ENCODE measurements at regions not wholly inside any gene's neighbourhood (a gene's known extent, or its start where the extent isn't known, plus 50 kb on each side); places are given as distances from the start of the nearest gene placed in this dataset.

DNA sequence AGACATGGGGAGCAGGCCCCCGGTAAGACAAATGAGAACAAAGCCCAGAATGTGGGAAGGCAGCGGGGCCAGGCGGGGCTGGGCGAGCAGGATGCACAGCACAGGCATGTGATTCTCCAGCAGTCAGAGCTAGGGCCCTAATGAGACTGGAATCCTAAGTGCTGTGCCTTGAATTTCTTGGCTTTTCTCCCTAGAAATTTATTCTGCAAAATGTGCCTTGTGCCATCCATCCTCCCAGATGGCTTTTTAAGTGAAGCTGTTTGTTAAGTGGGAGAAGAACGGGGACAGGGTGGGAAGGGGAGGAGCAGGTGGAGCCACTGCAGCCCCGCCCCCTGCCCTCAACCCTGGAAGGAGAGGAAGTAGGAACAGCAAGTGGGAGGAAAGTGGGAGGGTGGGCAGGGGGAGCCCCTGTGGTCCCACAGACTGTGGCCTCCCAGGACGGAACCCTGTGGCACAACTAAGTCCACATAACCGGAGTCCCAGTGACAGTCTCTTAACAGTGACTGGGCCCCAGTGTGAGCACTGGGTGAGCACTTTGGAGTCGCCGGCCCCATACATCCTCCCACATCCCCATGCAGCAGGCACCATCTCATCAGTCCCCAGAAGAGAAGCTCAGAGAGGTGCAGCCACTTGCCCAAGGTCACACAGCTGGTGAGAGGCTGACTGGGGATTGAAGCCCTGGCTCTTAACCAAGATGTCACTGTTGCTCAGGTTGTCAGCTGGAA, 216.9 kb downstream of the MATN1 start:
- Histone ChIP-seq H3K27ac (ENCODE audit: control insufficient read depth, insufficient read depth, low read length) (no peak overlapping the region), H3K9me1 (ENCODE audit: control insufficient read depth, extremely low read depth, insufficient read depth, low read length) (no peaks in the 10 kb centered on the region), H3K4me3 (ENCODE audit: control insufficient read depth in 2 of 3, extremely low read depth in 1 of 3, insufficient read depth in 2 of 3, low read depth in 1 of 3, low read length in 3 of 3) (no peak overlapping the region), H3K36me3 (ENCODE audit: control insufficient read depth in 2 of 2, extremely low read depth in 1 of 2, insufficient read depth in 2 of 2, low read length in 2 of 2) (no peaks in the 10 kb centered on the region), H2AFZ (ENCODE audit: control insufficient read depth, low read length) (no peak overlapping the region), H3K4me2 (ENCODE audit: control insufficient read depth, extremely low read depth, insufficient read depth, low read depth, low read length) (no peak overlapping the region), H4K20me1 (ENCODE audit: control insufficient read depth, extremely low read depth, insufficient read depth, low read length) (no peaks in the 10 kb centered on the region), H3K4me1 (ENCODE audit: control insufficient read depth, extremely low read depth, insufficient read depth, low read length) (peaks cover 2% of the 10 kb centered on the region), H3K27me3 (ENCODE audit: control insufficient read depth, extremely low read depth, insufficient read depth, low read length) (no peaks in the 10 kb centered on the region), H3K79me2 (ENCODE audit: control insufficient read depth, insufficient read depth, low read length) (no peaks in the 10 kb centered on the region), H3K9me3 (ENCODE audit: control insufficient read depth, low read depth, low read length) (no peaks in the 10 kb centered on the region), H3K9ac (ENCODE audit: control insufficient read depth, extremely low read depth, insufficient read depth, low read length) (no peak overlapping the region)
- no peak for TF ChIP-seq EZH2 (IDR thresholded peaks at IDR 0.05; ENCODE audit: low read length)
- TF ChIP-seq, protein P1, sequence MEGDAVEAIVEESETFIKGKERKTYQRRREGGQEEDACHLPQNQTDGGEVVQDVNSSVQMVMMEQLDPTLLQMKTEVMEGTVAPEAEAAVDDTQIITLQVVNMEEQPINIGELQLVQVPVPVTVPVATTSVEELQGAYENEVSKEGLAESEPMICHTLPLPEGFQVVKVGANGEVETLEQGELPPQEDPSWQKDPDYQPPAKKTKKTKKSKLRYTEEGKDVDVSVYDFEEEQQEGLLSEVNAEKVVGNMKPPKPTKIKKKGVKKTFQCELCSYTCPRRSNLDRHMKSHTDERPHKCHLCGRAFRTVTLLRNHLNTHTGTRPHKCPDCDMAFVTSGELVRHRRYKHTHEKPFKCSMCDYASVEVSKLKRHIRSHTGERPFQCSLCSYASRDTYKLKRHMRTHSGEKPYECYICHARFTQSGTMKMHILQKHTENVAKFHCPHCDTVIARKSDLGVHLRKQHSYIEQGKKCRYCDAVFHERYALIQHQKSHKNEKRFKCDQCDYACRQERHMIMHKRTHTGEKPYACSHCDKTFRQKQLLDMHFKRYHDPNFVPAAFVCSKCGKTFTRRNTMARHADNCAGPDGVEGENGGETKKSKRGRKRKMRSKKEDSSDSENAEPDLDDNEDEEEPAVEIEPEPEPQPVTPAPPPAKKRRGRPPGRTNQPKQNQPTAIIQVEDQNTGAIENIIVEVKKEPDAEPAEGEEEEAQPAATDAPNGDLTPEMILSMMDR (optimal IDR thresholded peaks at IDR 0.05 in 1 of 3, IDR thresholded peaks at IDR 0.05 in 1 of 3, conservative IDR thresholded peaks at IDR 0.05 in 1 of 3; ENCODE audit: extremely low read depth in 1 of 3, insufficient read depth in 2 of 3, low read length in 3 of 3): no peak
- no peak for FAIRE-seq
- dilution Hi-C loops (cut with MboI; ENCODE audit: extremely low pct_ligation_motif_present, low sequenced_read_pairs): no loop called here
- no peak for DNase-seq (ENCODE audit: low read depth, low spot score)

DNA sequence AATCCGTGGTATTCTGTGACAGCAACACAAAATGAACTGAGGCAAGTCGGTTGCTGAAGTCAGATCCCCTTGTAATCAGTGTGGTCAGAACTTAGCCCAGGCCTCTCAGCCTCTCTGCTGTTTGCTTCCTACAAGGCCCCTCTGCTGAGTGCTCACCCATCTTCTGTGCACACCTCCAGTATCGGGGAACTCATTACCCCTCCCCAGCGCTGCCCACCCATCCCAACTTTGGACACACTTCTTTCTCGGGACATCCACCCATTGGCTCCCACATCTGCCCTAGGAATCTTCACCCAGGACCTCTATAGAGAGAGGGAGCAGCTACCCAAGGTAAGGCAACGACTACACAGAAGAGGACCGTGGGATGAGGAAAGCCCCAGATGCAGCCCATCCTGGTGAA, 217.5 kb downstream of the MATN1 start:
- FAIRE-seq: no peak
- Histone ChIP-seq H3K36me3 (ENCODE audit: control insufficient read depth in 2 of 2, extremely low read depth in 1 of 2, insufficient read depth in 2 of 2, low read length in 2 of 2) (no peaks in the 10 kb centered on the region), H3K27me3 (ENCODE audit: control insufficient read depth, extremely low read depth, insufficient read depth, low read length) (no peaks in the 10 kb centered on the region), H3K79me2 (ENCODE audit: control insufficient read depth, insufficient read depth, low read length) (no peaks in the 10 kb centered on the region), H3K4me2 (ENCODE audit: control insufficient read depth, extremely low read depth, insufficient read depth, low read depth, low read length) (no peak overlapping the region), H2AFZ (ENCODE audit: control insufficient read depth, low read length) (no peak overlapping the region), H3K4me1 (ENCODE audit: control insufficient read depth, extremely low read depth, insufficient read depth, low read length) (no peaks in the 10 kb centered on the region), H3K4me3 (ENCODE audit: control insufficient read depth in 2 of 3, extremely low read depth in 1 of 3, insufficient read depth in 2 of 3, low read depth in 1 of 3, low read length in 3 of 3) (no peak overlapping the region), H3K9me1 (ENCODE audit: control insufficient read depth, extremely low read depth, insufficient read depth, low read length) (no peaks in the 10 kb centered on the region), H3K9me3 (ENCODE audit: control insufficient read depth, low read depth, low read length) (no peaks in the 10 kb centered on the region), H3K27ac (ENCODE audit: control insufficient read depth, insufficient read depth, low read length) (no peak overlapping the region), H4K20me1 (ENCODE audit: control insufficient read depth, extremely low read depth, insufficient read depth, low read length) (no peaks in the 10 kb centered on the region), H3K9ac (ENCODE audit: control insufficient read depth, extremely low read depth, insufficient read depth, low read length) (no peak overlapping the region)
- dilution Hi-C loops (cut with MboI; ENCODE audit: extremely low pct_ligation_motif_present, low sequenced_read_pairs): no loop called here
- no peak for DNase-seq (ENCODE audit: low read depth, low spot score)
- TF ChIP-seq EZH2 (IDR thresholded peaks at IDR 0.05; ENCODE audit: low read length): no peak

DNA sequence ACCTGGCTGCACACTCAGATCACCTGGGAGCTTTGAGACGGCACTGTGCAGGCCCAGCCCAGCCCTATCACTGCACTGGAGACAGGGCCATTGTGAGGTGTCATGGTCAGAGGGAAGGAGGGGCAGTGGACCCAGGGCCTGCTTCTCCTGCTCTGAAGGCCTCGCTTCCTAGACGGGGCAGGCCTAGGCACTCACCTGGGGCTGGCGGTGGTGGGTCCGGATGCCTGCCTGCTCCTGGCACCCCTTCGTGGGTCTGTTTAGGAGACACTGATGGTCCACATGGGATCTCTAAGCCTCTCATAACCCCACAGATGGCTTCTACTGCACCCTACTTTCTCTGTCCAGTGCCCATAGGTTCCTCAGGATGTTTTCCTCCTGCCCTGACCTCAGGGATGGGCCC, 230.9 kb downstream of the MATN1 start:
- FAIRE-seq (no peak), DNase-seq (ENCODE audit: low read depth, low spot score) (no peak)
- no peaks in the 10 kb centered on the region for H3K36me3 ChIP-seq (ENCODE audit: control insufficient read depth in 2 of 2, extremely low read depth in 1 of 2, insufficient read depth in 2 of 2, low read length in 2 of 2)
- H3K9me1 ChIP-seq (ENCODE audit: control insufficient read depth, extremely low read depth, insufficient read depth, low read length): no peaks in the 10 kb centered on the region
- H3K4me2 ChIP-seq (ENCODE audit: control insufficient read depth, extremely low read depth, insufficient read depth, low read depth, low read length): no peak overlapping the region
- no peak overlapping the region for H3K4me3 ChIP-seq (ENCODE audit: control insufficient read depth in 2 of 3, extremely low read depth in 1 of 3, insufficient read depth in 2 of 3, low read depth in 1 of 3, low read length in 3 of 3)
- H3K9ac ChIP-seq (ENCODE audit: control insufficient read depth, extremely low read depth, insufficient read depth, low read length): no peak overlapping the region
- no peak overlapping the region for H3K27ac ChIP-seq (ENCODE audit: control insufficient read depth, insufficient read depth, low read length)
- H3K4me1 ChIP-seq (ENCODE audit: control insufficient read depth, extremely low read depth, insufficient read depth, low read length): no peaks in the 10 kb centered on the region
- H3K27me3 ChIP-seq (ENCODE audit: control insufficient read depth, extremely low read depth, insufficient read depth, low read length): no peaks in the 10 kb centered on the region
- H4K20me1 ChIP-seq (ENCODE audit: control insufficient read depth, extremely low read depth, insufficient read depth, low read length): no peaks in the 10 kb centered on the region
- H2AFZ ChIP-seq (ENCODE audit: control insufficient read depth, low read length): no peak overlapping the region
- H3K79me2 ChIP-seq (ENCODE audit: control insufficient read depth, insufficient read depth, low read length): no peaks in the 10 kb centered on the region
- dilution Hi-C loops (cut with MboI; ENCODE audit: extremely low pct_ligation_motif_present, low sequenced_read_pairs): no loop called here
- no peak for TF ChIP-seq EZH2 (IDR thresholded peaks at IDR 0.05; ENCODE audit: low read length)
- H3K9me3 ChIP-seq (ENCODE audit: control insufficient read depth, low read depth, low read length): no peaks in the 10 kb centered on the region

All from keratinocyte (primary cell).